Ecto neural progenitor cell (in vitro differentiated cells): ENCODE measurements at regions not wholly inside any gene's neighbourhood (a gene's known extent, or its start where the extent isn't known, plus 50 kb on each side); places are given as distances from the start of the nearest gene placed in this dataset.

Experiments used
- DNase-seq: peaks from one replicate; pipeline ENCODE4 v3.0.0-alpha.2; 2018; ENCODE audit warnings: low spot score

- DNase-seq: no peak
Measured at GRCh38 chr5:98568336-98568735, 205.1 kb upstream of the RGMB start.

- no peak for DNase-seq
Measured at GRCh38 chr5:98569288-98569687, 204.2 kb upstream of the RGMB start.

- no peak for DNase-seq
Measured at GRCh38 chr5:98570010-98570409, 203.5 kb upstream of the RGMB start.

- DNase-seq: peak; percentile 46
Measured at GRCh38 chr5:98570661-98571191, 202.7 kb upstream of the RGMB start.

- no peak for DNase-seq
Measured at GRCh38 chr5:98573834-98574320, 199.6 kb upstream of the RGMB start.

GRCh38 chr5:98576275-98576674 lies 197.2 kb upstream of the RGMB start:
- DNase-seq: no peak

- no peak for DNase-seq
Measured at GRCh38 chr5:98578438-98578837, 195.0 kb upstream of the RGMB start.

GRCh38 chr5:98581112-98581997 lies 192.1 kb upstream of the RGMB start:
- DNase-seq: no peak

GRCh38 chr5:98583586-98583985 lies 189.9 kb upstream of the RGMB start:
- DNase-seq: no peak

- no peak for DNase-seq
Measured at GRCh38 chr5:98585661-98586310, 187.7 kb upstream of the RGMB start.

- no peak for DNase-seq
Measured at GRCh38 chr5:98586581-98586980, 186.9 kb upstream of the RGMB start.

GRCh38 chr5:98587166-98587565 lies 186.3 kb upstream of the RGMB start:
- DNase-seq: no peak

- DNase-seq: no peak
Measured at GRCh38 chr5:98588215-98588614, 185.2 kb upstream of the RGMB start.

- DNase-seq: no peak
Measured at GRCh38 chr5:98593418-98593817, 180.0 kb upstream of the RGMB start.

GRCh38 chr5:98594098-98594497 lies 179.4 kb upstream of the RGMB start:
- no peak for DNase-seq

GRCh38 chr5:98599016-98599415 lies 174.4 kb upstream of the RGMB start:
- DNase-seq: no peak

GRCh38 chr5:98602534-98603112 lies 170.8 kb upstream of the RGMB start:
- no peak for DNase-seq

GRCh38 chr5:98603456-98603855 lies 170.0 kb upstream of the RGMB start:
- no peak for DNase-seq

- DNase-seq: no peak
Measured at GRCh38 chr5:98604301-98604700, 169.2 kb upstream of the RGMB start.

- DNase-seq: no peak
Measured at GRCh38 chr5:98604721-98605425, 168.6 kb upstream of the RGMB start.

- DNase-seq: no peak
Measured at GRCh38 chr5:98605426-98605825, 168.0 kb upstream of the RGMB start.

GRCh38 chr5:98606961-98607360 lies 166.5 kb upstream of the RGMB start:
- no peak for DNase-seq
